Renal cortex interstitium (tissue), 11 donors: ENCODE measurements at regions not wholly inside any gene's neighbourhood (a gene's known extent, or its start where the extent isn't known, plus 50 kb on each side); places are given as distances from the start of the nearest gene placed in this dataset.
"Not testable (repeated sequence)": the region's sequence is repeated elsewhere in the genome, so short reads cannot be mapped to it uniquely, and the experiment has no call there.

ENCODE experiments used
- DNase-seq, 11 donors: peaks; one replicate each; pipeline ENCODE4 v3.0.0-alpha.2; 2013; ENCODE audit warnings: low read depth in 9 of 11, low spot score in 4 of 11; ENCODE audit errors: extremely low read depth in 1 of 11

- DNase-seq: no peak
Observed at GRCh38 chr9:134566936-134567335, 74.7 kb upstream of the COL5A1 start.

DNA sequence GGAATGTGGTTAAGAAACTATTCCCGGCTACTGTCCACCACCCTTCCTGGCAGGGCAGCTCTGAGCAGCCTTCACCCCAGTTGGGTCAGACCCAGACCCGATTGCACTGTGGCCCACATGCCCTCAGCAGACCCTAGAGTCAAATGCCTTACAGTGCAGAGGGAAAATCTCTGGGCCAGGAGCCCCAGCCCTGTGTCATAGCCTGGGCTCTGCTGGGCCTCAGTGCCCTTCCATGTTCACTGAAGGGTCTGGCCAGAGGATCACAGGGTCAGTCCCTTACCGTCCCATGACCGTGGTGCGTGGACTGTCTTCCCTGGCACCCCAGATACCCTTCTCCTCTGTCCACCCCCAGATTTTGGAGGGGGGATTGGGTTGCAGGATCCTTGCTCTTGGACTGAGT is 73.5 kb upstream of the COL5A1 start:
- DNase-seq: no peak

- no peak for DNase-seq
Observed at GRCh38 chr9:134568811-134569210, 72.8 kb upstream of the COL5A1 start.

DNA sequence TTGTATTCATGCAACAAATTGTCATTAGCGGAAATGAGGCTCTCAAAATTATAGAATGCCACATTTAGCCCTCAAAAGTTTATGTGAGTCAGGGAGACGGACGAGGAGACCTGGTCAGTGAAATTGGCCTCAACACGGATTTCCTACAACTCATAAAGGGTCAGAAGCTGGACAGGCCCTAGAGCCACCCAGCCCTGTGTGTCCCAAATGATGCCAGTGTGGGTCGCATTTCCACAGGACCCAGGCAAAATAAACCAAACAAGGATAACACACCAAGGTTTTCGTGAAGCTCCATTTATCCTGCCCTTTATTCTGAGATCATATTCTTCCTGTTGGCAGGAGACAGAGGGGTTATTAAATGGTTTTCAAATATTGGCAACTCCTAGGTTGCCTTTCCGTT is 72.0 kb upstream of the COL5A1 start:
- DNase-seq: no peak

DNA sequence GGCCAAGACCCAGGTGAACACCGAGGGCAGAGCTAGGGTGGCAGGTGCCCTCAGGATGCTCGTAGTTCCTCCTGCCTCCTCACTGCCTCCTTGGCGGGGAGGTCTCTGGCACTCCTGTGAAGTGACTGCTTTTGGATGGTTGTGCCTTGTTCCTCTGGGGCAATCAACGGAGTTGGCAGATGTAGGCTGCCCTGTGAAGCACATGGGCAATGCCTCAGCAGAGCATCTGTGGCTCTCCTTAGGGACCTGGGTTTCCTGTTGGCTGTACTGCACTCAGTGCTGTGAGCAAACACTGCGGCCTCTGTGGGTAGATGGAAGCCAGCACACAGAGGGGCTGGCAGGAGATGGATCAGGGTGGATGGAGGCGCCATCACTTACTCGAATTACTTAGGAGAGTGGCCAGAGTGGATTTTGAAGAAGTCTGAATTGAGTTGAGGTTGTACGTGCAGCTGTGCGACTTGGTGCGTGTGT is 71.4 kb upstream of the COL5A1 start:
- no peak for DNase-seq

GRCh38 chr9:134570711-134571325 is 70.8 kb upstream of the COL5A1 start:
- DNase-seq: no peak

DNA sequence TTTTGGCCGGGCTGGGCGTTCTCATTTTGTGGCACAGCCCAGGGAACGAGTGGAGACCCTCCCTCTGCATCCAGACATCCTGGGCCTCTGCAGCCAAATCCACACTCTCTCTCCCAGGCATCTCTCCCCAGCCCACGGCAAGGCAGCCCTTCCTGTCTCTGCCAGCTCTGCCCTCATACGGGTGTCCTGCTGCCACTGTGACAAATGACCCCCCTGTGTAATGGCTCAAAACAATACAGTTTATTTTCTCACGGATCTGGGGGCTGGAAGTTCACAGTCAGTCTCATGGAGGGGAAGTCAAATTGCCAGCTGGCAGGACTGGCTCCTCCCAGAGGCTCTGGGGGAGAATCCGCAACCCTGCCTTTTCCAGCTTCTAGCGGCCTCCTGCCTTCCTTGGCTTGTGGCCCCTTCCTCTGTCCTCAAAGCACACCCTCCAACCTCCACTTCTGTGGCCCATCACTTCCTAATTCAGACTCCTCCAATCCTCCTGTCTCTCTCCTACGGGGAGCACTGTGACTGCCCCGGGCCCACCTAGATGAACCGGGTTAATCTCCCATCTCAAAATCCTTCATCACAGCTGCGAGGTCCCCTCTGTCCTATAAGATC is 70.2 kb upstream of the COL5A1 start:
- no peak for DNase-seq

- DNase-seq: no peak
Observed at GRCh38 chr9:134571946-134572917, 69.4 kb upstream of the COL5A1 start.

DNA sequence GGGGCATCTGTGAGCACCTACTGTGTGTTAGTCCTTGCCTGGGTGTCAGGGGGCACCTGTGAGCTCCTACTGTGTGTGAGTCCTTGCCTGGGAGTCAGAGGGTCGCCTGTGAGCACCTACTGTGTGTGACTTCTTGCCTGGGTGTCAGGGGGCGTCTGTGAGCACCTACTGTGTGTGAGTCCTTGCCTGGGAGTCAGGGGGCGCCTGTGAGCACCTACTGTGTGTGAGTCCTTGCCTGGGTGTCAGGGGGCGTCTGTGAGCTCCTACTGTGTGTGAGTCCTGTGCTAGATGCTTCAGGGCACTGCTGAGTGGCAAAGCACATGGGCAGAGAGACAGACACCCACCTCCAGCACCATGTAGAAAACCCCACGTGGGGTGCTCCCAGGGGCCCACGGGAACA is 66.9 kb upstream of the COL5A1 start:
- DNase-seq: not testable (repeated sequence)

GRCh38 chr9:134575103-134575900 is 66.3 kb upstream of the COL5A1 start:
- DNase-seq: no peak

GRCh38 chr9:134575901-134576176 is 65.8 kb upstream of the COL5A1 start:
- no peak for DNase-seq

DNA sequence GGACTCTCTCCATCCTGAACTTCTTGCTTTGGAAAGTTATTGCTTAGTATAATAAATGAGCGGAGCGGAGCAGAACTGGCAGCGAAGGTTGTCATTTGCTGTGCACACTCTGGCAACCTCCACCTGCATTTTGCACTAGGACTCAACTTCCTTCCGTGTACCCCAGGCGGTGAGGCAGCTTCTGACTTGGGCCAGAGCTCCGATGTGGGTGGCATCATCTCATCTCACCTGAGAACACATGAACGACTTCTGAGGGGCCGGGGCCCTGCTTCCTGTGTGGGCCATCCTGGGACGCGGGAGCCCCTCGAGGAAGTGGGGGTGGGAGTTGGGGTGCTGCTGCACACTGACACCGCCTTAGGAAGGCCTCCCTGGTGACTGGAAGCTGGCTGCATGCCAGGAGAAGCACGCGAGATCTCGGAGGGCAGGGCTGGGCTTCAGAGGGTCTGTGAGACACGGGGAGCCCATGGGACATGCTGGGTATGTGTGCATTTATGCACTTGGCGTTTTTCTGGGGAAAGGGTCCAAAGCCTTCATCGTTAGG is 56.5 kb upstream of the COL5A1 start:
- DNase-seq: no peak

DNA sequence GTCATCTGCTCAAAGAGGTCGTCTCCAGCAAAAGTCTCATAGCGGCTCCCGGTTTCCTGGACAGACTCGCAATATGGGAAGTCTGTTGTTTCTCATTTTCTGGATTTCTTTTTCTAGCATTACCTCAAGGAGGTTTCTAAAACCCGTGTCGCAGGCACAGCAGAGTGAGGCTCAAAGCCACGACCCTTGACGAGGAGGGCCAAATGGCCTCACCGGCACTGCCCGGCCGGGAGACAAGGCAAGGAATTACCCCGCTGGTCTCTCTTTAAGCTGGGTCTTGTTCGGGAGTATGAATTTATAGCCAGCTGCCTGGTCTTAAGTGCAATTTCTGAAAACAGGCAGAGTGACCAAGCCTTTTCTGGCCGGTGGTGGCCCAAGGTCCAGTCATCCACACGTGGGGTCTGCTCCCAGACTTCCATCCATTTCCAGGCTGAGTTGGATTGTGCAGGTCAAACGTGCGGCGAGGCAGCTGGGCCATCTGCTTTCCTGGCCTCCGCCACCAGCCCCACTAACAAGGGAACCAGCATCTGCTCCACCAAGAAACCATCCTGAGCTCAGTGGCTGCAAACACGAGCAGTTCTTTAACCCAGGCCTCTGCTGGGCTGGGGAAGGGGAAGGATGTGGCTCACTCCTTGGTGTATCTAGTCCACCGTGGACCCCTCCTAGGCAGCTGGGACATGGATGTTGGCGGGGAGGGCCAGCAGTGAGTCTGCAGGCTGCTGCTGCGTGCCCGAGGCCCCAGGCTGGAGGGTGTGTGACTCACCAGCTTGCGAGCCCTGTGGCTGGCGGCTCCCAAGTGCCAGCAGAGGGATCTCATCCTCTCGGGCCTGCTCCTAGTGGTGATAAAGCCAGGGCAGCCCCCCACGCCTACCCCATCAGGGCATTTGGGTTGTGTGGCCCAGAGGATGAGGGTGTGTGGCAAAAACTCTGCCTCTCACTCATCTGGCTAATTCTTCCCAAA is 55.6 kb upstream of the COL5A1 start:
- no peak for DNase-seq

DNA sequence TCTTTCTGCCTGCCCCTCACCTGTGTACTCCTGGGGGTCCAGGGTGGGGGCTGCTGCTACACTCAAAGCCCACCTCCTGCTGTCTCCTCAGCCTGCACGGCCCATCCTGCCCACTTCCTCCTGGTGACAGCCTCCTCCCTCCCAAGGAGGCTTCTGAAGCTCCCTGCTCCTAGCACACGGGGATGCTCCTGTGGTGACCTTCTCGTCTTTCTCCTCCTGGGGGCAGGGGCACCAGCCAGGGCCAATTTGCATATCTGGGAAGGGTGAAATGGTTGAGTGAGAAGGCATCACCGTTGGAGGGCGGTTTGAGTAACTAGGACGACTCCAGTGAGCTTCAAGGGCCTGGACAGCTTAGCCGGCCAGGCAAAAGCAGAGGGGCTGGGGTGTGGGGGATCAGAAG is 51.9 kb upstream of the COL5A1 start:
- DNase-seq: no peak

- DNase-seq: no peak
Observed at GRCh38 chr9:134590240-134591081, 51.1 kb upstream of the COL5A1 start.

DNA sequence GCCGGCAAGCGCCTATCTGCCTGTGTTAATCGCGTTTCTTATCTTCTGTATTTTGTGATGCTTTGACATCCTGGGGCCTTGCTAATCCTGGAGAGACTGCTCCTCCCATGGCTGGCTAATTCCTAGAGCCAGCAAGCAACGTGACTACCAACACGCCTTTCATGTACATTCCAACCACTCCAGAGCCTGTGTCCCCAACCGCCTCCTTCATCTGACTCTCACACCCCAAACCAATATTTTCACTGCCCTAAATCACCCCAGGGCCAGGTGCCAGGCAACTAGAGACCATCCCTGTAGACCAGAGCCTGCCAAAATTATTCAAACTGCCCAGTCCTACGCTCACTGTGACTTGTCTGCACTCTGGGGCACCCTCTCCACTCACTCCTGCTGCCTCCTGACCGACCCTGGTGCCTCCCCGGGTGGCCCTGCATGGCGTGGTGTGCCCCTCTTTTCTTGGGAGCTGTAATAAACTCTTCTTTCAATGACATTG is 50.5 kb upstream of the COL5A1 start:
- no peak for DNase-seq

GRCh38 chr9:134591573-134591981 is 50.0 kb upstream of the COL5A1 start:
- no peak for DNase-seq
